Endodermal cell (in vitro differentiated cells): ENCODE measurements at regions not wholly inside any gene's neighbourhood (a gene's known extent, or its start where the extent isn't known, plus 50 kb on each side); places are given as distances from the start of the nearest gene placed in this dataset.
A peak's percentile ranks its signal among the peaks of the same experiment; 100 is the strongest.

Experiments
- DNase-seq: peaks from one replicate; pipeline ENCODE4 v3.0.0-alpha.2; 2017
- H3K27ac ChIP-seq: 2 replicates; pipeline ENCODE4 v1.5.1; 2013; ENCODE audit warnings: mild to moderate bottlenecking, low read depth, low read length, moderate library complexity
- H3K27me3 ChIP-seq: 2 replicates; pipeline ENCODE4 v1.6.1; 2013; ENCODE audit warnings: mild to moderate bottlenecking, low read length, moderate library complexity; ENCODE audit not compliant: insufficient read depth, control insufficient read depth, poor library complexity, severe bottlenecking
- H3K36me3 ChIP-seq: 2 replicates; pipeline ENCODE4 v1.7.0; 2013; ENCODE audit warnings: mild to moderate bottlenecking, low read length, moderate library complexity; ENCODE audit not compliant: control insufficient read depth, insufficient read depth
- H3K4me1 ChIP-seq: one replicate; pipeline ENCODE4 v1.7.0; 2013; ENCODE audit warnings: low read length; ENCODE audit not compliant: control insufficient read depth, insufficient read depth
- H3K4me3 ChIP-seq: 2 replicates; pipeline ENCODE4 v1.5.1; 2013; ENCODE audit warnings: mild to moderate bottlenecking, low read length, moderate library complexity
- H3K9ac ChIP-seq: 2 replicates; pipeline ENCODE4 v1.6.1; 2013; ENCODE audit warnings: mild to moderate bottlenecking, low read length, moderate library complexity; ENCODE audit not compliant: poor library complexity, severe bottlenecking; ENCODE audit errors: extremely low read depth
- H3K9me3 ChIP-seq: 2 replicates; pipeline ENCODE4 v1.6.1; 2013; ENCODE audit warnings: mild to moderate bottlenecking, low read length, moderate library complexity; ENCODE audit not compliant: control insufficient read depth
- H3K27ac Mint-ChIP-seq: 2 replicates; pipeline ENCODE4 v1.8.0; 2020; ENCODE audit warnings: mixed read lengths
- H3K27me3 Mint-ChIP-seq: 2 replicates; pipeline ENCODE4 v1.8.0; 2021; ENCODE audit warnings: mild to moderate bottlenecking, mixed read lengths; ENCODE audit not compliant: insufficient read depth
- H3K36me3 Mint-ChIP-seq: 2 replicates; pipeline ENCODE4 v1.8.0; 2020; ENCODE audit warnings: low read depth, mixed read lengths
- H3K4me1 Mint-ChIP-seq: 2 replicates; pipeline ENCODE4 v1.8.0; 2020; ENCODE audit warnings: mixed read lengths
- H3K4me3 Mint-ChIP-seq: 2 replicates; pipeline ENCODE4 v1.8.0; 2020; ENCODE audit warnings: mild to moderate bottlenecking, moderate library complexity, mixed read lengths
- H3K9me3 Mint-ChIP-seq: 2 replicates; pipeline ENCODE4 v1.8.0; 2020; ENCODE audit warnings: mild to moderate bottlenecking, mixed read lengths
- CTCF ChIP-seq: fragments of 200-600 bp; sonication (generic); conservative IDR thresholded peaks from 2 replicates; pipeline ENCODE4 v1.5.0; 2021; ENCODE audit warnings: antibody characterized with exemption, mild to moderate bottlenecking
- whole genome bisulfite sequencing, 2 experiments: methylation state at CpG; one replicate each; pipeline versions ENCODE4 v1.1.5 to v1.1.7; 2013; ENCODE audit warnings: missing lambda C conversion rate in 2 of 2, mixed read lengths in 1 of 2; ENCODE audit not compliant: insufficient coverage in 1 of 2, insufficient read length in 1 of 2; 5-methylcytosine and 5-hydroxymethylcytosine counted together

GRCh38 chr3:66812741-66813140 lies 185.4 kb upstream of the KBTBD8 start:
- Histone ChIP-seq H3K9ac (no peak overlapping the region), H3K27me3 (no peaks in the 10 kb centered on the region), H3K27ac (no peak overlapping the region), H3K4me1 (peaks cover 16% of the 10 kb centered on the region), H3K4me3 (no peak overlapping the region), H3K36me3 (no peaks in the 10 kb centered on the region), H3K9me3 (peaks cover 5% of the 10 kb centered on the region)
- no peaks in the 10 kb centered on the region for H3K27me3 Mint-ChIP-seq
- no peaks in the 10 kb centered on the region for H3K36me3 Mint-ChIP-seq
- H3K9me3 Mint-ChIP-seq = no peaks in the 10 kb centered on the region
- 98 to 100% methylated on average over 1 of the region's 1 CpG for WGBS, 2 experiments
- no peak overlapping the region for H3K4me3 Mint-ChIP-seq
- no peak for DNase-seq
- peaks cover 33% of the 10 kb centered on the region for H3K4me1 Mint-ChIP-seq
- no peak for TF ChIP-seq CTCF
- no peak overlapping the region for H3K27ac Mint-ChIP-seq

GRCh38 chr3:66816090-66816761 lies 181.9 kb upstream of the KBTBD8 start:
- Histone ChIP-seq H3K4me1 (peaks cover 25% of the 10 kb centered on the region), H3K9me3 (peaks cover 5% of the 10 kb centered on the region), H3K36me3 (no peaks in the 10 kb centered on the region), H3K27me3 (no peaks in the 10 kb centered on the region), H3K27ac (no peak overlapping the region), H3K4me3 (no peak overlapping the region), H3K9ac (no peak overlapping the region)
- Mint-ChIP-seq H3K36me3 (no peaks in the 10 kb centered on the region), H3K27me3 (no peaks in the 10 kb centered on the region), H3K4me1 (peaks cover 45% of the 10 kb centered on the region), H3K27ac (no peak overlapping the region), H3K4me3 (no peak overlapping the region), H3K9me3 (no peaks in the 10 kb centered on the region)
- no peak for DNase-seq
- WGBS, 2 experiments = 55% methylated on average over 3 of the region's 4 CpGs; no CpG with 5 or more reads in 1 of the 2 experiments
- TF ChIP-seq CTCF = peak; percentile 76

GRCh38 chr3:66817951-66818557 lies 180.1 kb upstream of the KBTBD8 start:
- Histone ChIP-seq H3K4me1 (peaks cover 28% of the 10 kb centered on the region), H3K9ac (no peak overlapping the region), H3K9me3 (peaks cover under 1% of the 10 kb centered on the region), H3K36me3 (no peaks in the 10 kb centered on the region), H3K27me3 (no peaks in the 10 kb centered on the region), H3K27ac (no peak overlapping the region), H3K4me3 (no peak overlapping the region)
- Mint-ChIP-seq H3K4me3 (no peak overlapping the region), H3K9me3 (no peaks in the 10 kb centered on the region), H3K27me3 (no peaks in the 10 kb centered on the region), H3K36me3 (no peaks in the 10 kb centered on the region), H3K27ac (peak overlapping the region; percentile 11), H3K4me1 (peaks cover 55% of the 10 kb centered on the region)
- DNase-seq = peak; percentile 72
- peak; percentile 54 for TF ChIP-seq CTCF
- WGBS, 2 experiments = 47 to 73% methylated on average over 8 to 10 of the region's 10 CpGs
